HG02642 (cell line): ENCODE measurements at regions not wholly inside any gene's neighbourhood (a gene's known extent, or its start where the extent isn't known, plus 50 kb on each side); places are given as distances from the start of the nearest gene placed in this dataset.

ENCODE experiments used
- ATAC-seq: cut with Tn5 transposase; IDR thresholded peaks from one replicate; pipeline ENCODE4 v1.9.1; 2021; ENCODE audit warnings: mild to moderate bottlenecking; ENCODE audit not compliant: unreplicated experiment, poor library complexity

- ATAC-seq: no peak
Observed at GRCh38 chr5:73312872-73313510, 135.6 kb downstream of the FOXD1 start.

DNA sequence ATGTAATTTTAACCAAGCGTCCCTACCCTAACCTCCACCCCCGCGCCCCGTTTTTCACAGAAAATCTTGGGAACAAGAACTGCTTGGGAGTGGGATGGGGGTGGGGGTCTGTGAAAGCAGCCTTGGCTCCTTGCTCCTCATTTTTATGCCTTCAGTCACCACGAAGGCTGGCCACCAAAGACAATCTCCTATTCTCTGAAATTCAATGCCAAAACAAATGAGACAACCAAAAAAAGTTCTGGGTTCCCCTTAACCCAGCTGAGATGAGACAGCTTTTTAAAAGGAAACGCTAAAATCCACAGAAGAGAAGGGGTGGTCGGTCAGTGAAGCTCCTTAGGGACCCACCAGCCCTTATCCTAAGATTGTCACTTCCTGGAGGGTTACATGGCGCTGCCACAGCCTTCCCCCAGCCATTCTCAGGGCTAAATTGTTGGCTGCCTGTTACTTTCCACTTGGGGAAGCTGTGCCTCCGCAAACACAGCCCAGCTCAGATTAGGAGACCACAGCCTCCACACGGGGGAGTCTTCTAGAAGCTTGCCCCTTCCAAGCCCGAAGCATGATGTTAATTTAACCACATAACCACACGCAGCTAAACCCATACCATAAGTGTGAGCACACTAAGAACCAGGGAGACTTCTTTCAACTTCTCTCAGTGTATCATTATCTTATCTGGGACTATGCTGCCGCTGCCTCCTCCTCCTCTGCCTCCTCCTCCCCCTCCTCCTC, 136.3 kb downstream of the FOXD1 start:
- ATAC-seq: no peak

DNA sequence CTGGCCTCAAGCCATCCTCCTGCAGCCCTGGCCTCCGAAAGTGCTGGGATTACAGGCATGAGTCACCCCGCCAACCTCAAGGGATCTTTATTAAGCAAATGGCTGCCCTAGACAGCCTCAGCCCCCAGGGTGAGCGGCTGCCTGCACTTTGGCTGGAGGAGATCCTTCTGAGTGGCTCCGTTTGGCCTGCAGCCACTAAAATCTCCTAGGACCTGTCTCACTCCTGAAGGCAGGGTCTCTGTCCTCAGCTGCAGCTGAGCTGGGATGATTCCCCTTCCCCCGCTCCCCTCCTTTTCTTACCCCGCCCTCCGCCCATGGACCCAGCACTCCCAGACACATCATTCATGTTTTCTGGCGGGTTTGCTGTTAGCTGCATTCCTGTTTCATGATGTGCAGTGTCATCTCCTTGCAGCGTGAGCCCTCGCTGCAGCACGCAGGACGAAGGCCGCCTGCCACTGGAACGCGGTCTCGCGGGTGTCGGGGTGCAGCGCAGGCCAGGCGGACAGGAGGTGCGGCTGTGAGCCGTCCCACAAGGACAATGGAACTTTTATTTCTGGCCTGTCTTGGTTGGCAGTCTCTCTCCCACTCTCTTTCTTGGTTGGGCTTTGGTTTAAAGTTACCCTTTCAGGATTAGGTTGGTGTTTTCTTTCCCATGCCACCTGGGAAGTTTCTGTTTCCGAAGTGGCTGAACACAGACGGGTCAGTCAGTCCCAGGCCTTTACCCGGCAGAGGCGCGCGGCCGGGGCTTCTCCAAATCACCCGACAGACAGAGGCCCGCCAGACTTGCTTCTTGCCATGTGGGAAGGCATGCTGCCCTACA, 137.1 kb downstream of the FOXD1 start:
- ATAC-seq: no peak

DNA sequence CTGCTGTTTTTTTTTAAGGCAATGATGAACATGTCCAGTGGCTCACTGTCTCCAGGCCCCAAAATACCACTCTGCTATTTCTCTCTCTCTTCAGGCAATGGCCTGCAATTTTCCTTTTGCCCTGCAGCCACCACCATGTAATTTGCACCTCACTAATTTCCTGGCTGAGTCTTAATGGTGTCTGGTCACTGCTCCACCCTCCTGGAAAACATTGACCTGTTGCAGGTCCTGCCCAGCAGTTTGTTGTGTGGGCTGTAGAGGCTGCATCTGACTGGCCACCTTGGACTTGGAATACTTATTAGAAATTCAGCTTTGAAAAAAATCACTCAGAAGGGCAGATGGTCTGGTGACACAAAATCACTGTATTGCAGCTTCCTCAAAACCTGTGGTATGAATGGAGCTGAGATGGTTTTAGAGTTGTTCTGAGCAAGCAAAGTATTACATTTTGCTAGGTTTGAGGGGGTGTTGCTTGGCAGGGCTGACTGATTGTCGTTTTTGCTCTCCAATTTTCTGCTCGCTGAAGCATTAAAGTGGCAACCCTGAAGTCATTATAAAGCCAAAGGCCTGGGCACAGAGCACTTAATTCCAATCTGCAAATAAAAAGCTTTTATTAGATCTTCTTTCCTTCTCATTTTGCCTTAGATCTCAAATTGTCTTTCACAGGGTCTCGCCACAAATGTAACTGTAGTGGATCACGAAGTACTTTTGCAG, 134.8 kb downstream of the TMEM174 start:
- ATAC-seq: no peak

GRCh38 chr5:73306741-73307275, 133.8 kb downstream of the TMEM174 start:
- no peak for ATAC-seq

GRCh38 chr5:73306078-73306719, 133.2 kb downstream of the TMEM174 start:
- no peak for ATAC-seq

GRCh38 chr5:73305386-73305785, 132.4 kb downstream of the TMEM174 start:
- ATAC-seq: no peak

GRCh38 chr5:73304381-73304780, 131.4 kb downstream of the TMEM174 start:
- no peak for ATAC-seq

DNA sequence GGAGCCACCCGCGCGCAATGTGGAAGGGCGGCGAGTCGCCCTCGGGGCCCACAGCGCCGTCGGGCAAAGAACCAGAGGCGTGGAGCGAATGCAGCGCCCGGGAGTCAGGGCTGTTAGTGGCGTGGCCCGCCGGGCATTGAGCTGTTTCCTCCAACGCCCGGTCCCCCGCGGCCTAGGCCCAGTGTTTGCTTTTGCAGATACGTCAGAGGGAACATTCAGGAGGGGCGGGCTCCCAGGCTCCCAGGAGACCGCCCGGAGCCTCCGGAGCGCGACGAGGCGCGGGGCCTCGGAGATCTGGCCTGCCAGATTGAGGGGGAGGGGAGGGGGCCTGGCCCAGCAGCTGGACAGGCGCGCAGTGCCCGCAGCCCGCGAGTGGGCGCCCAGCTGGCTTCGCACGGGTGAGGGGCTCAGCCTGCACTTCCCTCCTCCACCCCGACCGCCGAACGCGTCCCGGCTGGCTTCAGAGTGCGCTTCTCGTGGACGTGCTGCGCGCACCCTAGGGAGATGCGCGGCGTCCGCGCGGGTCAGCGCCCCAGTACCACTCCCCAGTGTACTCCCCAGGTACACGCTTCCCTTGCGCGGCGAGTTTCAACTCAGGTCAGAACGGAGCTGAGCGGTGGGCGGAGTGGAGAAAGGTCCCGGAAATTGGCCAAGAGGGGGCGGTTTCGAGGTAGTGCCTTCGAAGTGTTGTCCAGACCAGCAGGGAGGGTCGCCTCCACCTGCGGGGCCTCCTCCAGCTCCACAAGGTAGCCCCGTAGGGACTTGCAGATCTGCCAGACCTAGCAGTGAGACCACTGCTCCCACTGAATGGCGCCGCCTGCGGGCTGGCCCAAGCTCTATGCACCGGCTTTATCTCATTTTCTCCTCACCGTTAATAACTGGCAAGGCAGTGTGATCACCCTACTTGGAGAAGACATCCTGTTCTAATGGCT, 130.4 kb downstream of the TMEM174 start:
- ATAC-seq: no peak

GRCh38 chr5:73302797-73303147, 129.8 kb downstream of the TMEM174 start:
- no peak for ATAC-seq

- no peak for ATAC-seq
Observed at GRCh38 chr5:73301208-73301901, 128.4 kb downstream of the TMEM174 start.

- ATAC-seq: no peak
Observed at GRCh38 chr5:73300337-73301207, 127.6 kb downstream of the TMEM174 start.

GRCh38 chr5:73299665-73300336, 126.8 kb downstream of the TMEM174 start:
- no peak for ATAC-seq

GRCh38 chr5:73298772-73299630, 126.0 kb downstream of the TMEM174 start:
- ATAC-seq: no peak

DNA sequence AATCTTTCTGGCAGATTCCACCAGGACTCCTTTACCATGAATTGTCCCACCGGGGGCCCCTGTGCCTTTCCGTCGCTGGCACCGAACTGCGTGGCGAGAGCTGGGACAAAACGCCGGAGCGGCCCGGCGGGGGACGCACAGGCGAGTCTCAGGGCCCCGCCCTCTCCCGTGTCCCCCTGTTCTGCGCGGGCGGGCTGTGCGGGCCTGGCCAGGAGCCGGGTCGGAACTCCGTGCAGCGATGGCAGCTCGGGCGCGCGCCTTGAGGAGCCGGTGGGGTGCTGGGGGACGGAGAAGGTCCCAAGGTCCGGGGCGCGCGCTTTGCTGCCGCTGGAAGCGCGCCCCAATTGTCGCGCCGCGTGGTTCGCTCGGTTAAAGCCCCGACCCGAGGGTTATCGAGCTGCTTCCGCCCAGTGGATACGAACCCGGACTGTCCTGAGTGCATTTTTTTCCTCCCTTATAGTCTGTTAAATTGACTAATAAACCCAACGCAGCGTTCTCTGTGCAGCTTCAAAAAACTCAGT, 125.3 kb downstream of the TMEM174 start:
- ATAC-seq: no peak

- ATAC-seq: no peak
Observed at GRCh38 chr5:73297430-73297829, 124.4 kb downstream of the TMEM174 start.
